Thymus (tissue), 11 donors: ENCODE measurements at regions not wholly inside any gene's neighbourhood (a gene's known extent, or its start where the extent isn't known, plus 50 kb on each side); places are given as distances from the start of the nearest gene placed in this dataset.
"Not testable (repeated sequence)": the region's sequence is repeated elsewhere in the genome, so short reads cannot be mapped to it uniquely, and the experiment has no call there.

Experiments used
- DNase-seq, 9 donors: peaks; one replicate each; pipeline ENCODE4 v3.0.0-alpha.2; 2013; ENCODE audit warnings: low spot score in 9 of 9, low read depth in 6 of 9, missing footprints in 1 of 9
- H3K27ac ChIP-seq, 2 donors: one replicate each; pipeline ENCODE4 v1.5.1; 2013; ENCODE audit warnings: control low read depth in 1 of 2, low read depth in 1 of 2, low read length in 1 of 2, mild to moderate bottlenecking in 1 of 2, moderate library complexity in 1 of 2
- H3K27me3 ChIP-seq, 2 donors: one replicate each; pipeline ENCODE4 v1.5.1; 2013; ENCODE audit warnings: low read length in 1 of 2; ENCODE audit not compliant: control insufficient read depth in 2 of 2, insufficient read depth in 1 of 2
- H3K36me3 ChIP-seq, 2 donors: one replicate each; pipeline ENCODE4 v1.5.1; 2013; ENCODE audit warnings: low read length in 1 of 2, mild to moderate bottlenecking in 1 of 2, moderate library complexity in 1 of 2; ENCODE audit not compliant: control insufficient read depth in 2 of 2, insufficient read depth in 2 of 2
- H3K4me1 ChIP-seq, 2 donors: one replicate each; pipeline ENCODE4 v1.5.1; 2013; ENCODE audit warnings: low read length in 2 of 2; ENCODE audit not compliant: control insufficient read depth in 2 of 2, insufficient read depth in 2 of 2
- H3K4me3 ChIP-seq, 2 donors: one replicate each; pipeline ENCODE4 v1.5.1; 2013; ENCODE audit warnings: low read length in 2 of 2, control low read depth in 1 of 2, mild to moderate bottlenecking in 1 of 2
- H3K9me3 ChIP-seq, 2 donors: one replicate each; pipeline ENCODE4 v1.5.1; 2013; ENCODE audit warnings: low read length in 1 of 2, mild to moderate bottlenecking in 1 of 2; ENCODE audit not compliant: control insufficient read depth in 2 of 2, insufficient read depth in 1 of 2
- WGBS: extraction: QIAGEN DNeasy Blood & Tissue Kit; methylation state at CpG from one replicate; pipeline ENCODE4 v1.1.7; 2013; 5-methylcytosine and 5-hydroxymethylcytosine counted together
- donor health status: healthy.

DNA sequence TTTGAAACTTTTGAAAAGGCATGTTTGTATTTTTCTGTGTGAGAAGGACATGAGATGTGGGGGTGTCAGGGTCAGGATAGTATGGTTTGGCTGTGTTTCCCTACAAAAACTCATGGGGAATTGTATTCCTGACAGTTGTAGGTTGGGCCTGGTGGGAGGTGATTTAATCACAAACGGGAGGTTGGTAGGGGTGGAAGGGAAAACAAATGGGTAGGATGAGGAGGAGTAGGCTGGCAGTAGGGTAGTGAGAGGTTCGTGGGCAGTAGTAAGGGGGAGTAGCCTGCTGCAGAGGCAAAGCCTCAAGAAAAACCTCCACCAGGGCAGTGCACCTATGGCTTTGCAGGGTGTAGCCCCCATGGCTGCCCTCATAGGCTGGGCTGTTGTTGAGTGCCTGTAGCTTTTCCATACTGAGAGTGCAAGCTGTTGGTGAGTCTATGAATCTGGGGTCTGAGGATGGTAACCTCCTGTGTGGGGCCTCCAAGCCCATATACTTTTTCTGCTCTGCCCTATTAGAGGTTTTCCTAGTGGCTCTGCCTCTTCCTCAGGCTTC lies 587.7 kb downstream of the CWH43 start:
- H3K36me3 ChIP-seq, H3K4me3 ChIP-seq, H3K27me3 ChIP-seq, H3K27ac ChIP-seq, DNase-seq, H3K9me3 ChIP-seq, H3K4me1 ChIP-seq: not testable (repeated sequence)
- WGBS, result 37% methylated on average over 2 of the region's 2 CpGs

DNA sequence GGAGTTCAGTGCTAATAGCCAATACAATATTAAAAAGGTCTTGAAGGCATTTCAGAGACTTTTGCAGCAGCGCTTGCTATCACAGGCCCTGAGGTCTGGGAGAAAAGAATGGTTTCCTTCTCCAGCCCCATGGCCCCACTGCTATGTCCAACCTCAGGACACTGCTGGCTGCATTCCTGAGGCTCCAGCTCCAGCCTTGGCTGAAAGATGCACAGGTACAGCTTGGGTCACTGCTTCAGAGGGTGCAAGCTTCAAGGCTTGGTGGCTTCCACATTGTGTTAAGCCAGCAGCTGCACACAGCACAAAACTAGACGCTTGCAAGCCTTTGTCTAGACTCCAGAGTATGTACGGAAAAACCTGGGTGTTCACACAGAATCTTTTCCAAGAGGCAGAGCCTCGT lies 589.2 kb downstream of the CWH43 start:
- H3K9me3 ChIP-seq, DNase-seq, H3K4me3 ChIP-seq, H3K27ac ChIP-seq, H3K36me3 ChIP-seq, H3K4me1 ChIP-seq, H3K27me3 ChIP-seq: not testable (repeated sequence)
- WGBS, result 36% methylated on average over 4 of the region's 4 CpGs

DNA sequence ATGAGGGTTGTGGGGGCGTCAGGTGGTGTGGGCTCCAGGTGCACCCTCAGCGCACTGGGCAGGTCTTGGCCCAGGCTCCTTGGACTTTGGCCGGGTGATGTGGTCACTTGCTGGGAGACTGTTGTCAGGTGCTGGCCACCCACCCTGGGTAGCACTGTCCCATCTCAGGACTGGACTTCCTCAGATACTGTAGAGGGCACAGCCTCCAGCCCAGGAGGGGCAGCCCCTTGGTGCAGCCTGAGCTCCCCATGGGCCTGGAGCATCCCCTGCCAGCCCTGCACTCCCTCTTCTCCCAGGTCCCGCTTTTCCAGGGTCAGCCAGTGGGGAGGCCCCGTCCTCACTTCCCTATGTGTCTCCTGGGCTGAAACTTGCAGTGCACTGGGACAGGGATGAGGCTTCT lies 592.3 kb downstream of the CWH43 start:
- H3K9me3 ChIP-seq, DNase-seq, H3K36me3 ChIP-seq, H3K4me1 ChIP-seq, H3K4me3 ChIP-seq, H3K27me3 ChIP-seq, H3K27ac ChIP-seq: not testable (repeated sequence)
- WGBS, result 60% methylated on average over 4 of the region's 5 CpGs

DNA sequence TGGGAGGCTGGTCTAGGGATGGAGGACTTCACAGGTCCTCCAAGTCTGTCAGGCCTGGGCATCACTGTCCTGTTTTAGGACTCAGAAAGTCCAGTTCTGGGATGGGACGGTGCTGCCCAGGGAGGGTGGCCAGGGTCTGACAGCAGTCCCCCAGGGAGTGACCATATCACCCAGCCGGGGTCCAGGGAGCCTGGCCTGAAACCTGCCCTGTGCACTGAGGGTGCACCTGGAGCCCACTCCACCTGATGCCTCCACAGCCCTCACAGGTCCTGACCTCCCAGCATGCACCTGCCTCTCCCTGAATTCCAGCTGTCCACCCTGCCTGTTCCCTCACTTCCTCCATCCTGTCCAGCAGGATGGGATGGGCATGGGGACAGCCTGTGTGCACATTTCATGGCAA lies 592.8 kb downstream of the CWH43 start:
- WGBS, result 63% methylated on average over 2 of the region's 2 CpGs
- H3K9me3 ChIP-seq, H3K4me3 ChIP-seq, H3K27ac ChIP-seq, DNase-seq, H3K36me3 ChIP-seq, H3K4me1 ChIP-seq, H3K27me3 ChIP-seq: not testable (repeated sequence)

DNA sequence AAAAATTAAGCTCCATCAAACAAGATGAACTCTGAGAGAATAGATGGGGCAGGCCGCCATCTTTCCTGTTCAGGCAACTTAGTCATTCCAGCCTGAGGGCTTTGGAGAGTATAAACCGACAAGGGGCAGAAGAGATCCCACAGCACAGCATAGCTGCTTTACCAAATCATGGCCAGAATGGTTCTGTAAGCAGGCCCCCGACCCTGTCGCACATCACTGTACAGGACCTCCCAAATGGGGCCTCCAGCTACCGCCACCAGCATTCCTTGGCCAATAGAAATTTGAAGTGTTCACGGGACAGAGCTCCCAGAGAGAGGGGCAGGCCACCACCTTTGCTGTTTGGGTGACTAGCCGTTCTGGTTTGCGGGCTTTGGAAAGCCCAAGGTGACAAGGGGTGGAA lies 594.1 kb downstream of the CWH43 start:
- 80% methylated on average over 7 of the region's 8 CpGs for WGBS
- not testable (repeated sequence) for H3K27ac ChIP-seq, H3K36me3 ChIP-seq, H3K4me3 ChIP-seq, H3K4me1 ChIP-seq, DNase-seq, H3K27me3 ChIP-seq, H3K9me3 ChIP-seq

DNA sequence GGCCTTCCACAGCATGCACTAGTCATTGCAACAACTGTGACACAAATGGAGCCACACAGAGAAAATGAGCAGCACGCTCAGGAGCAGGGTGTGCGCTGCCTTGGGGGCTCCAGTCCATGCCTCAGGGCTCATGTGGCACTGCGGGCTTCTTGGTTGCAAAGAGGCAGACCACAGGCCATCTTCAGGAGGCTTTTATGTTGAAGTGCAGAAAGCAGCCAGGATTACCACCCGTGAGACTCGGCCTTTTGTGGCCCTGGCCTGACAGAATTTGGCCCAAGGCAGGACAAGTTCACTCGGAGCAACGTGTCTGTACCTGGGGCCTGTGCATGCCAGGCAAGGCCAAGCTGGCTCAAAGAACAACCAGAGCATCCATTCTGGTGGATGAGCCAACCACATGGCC lies 602.3 kb downstream of the CWH43 start:
- DNase-seq, H3K4me3 ChIP-seq, H3K27ac ChIP-seq, H3K36me3 ChIP-seq, H3K4me1 ChIP-seq, H3K9me3 ChIP-seq, H3K27me3 ChIP-seq: not testable (repeated sequence)
- 63% methylated on average over 6 of the region's 7 CpGs for WGBS

DNA sequence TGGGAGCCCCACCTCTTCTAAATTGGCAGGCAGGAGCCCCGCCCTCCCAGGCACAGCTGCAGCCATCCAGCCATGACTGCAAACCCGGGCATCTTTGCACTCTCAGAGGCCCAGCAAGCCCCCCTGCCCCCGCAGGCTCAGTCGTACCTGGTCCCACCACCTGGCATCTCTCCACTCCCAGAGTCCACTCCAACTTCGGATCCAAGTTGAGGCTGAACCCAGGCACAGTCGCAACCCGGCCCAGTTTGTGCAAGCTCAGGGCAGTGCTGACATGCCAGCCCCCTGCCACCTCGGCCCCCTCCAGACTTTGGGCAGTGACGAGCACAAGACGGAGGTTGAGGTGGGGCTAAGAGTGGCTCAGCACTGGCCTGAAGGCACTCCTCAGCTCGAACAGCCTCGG lies 632.4 kb downstream of the CWH43 start:
- 80% methylated on average over 12 of the region's 12 CpGs for WGBS
- DNase-seq, H3K27me3 ChIP-seq, H3K27ac ChIP-seq, H3K4me3 ChIP-seq, H3K36me3 ChIP-seq, H3K4me1 ChIP-seq, H3K9me3 ChIP-seq: not testable (repeated sequence)

DNA sequence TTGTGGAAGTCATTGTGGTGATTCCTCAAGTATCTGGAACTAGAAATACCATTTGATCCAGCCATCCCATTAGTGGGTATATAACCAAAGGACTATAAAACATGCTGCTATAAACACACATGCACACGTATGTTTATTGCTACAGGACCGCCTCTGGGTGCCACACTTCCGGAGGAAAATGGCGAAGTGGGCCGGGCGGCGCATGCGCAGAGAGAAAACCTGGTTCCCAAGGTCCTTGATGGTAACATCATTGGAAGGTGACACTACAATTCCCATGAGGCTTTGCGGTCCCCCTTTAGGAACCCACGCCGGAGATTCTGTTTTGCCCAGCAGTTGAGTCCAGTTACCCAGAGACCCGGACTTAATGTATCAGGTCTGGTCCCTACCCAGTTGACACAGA lies 640.4 kb downstream of the CWH43 start:
- H3K4me1 ChIP-seq, DNase-seq, H3K27ac ChIP-seq, H3K27me3 ChIP-seq, H3K36me3 ChIP-seq, H3K9me3 ChIP-seq, H3K4me3 ChIP-seq: not testable (repeated sequence)
- 92% methylated on average over 12 of the region's 12 CpGs for WGBS
